ENCODE measurements at regions not wholly inside any gene's neighbourhood (a gene's known extent, or its start where the extent isn't known, plus 50 kb on each side); places are given as distances from the start of the nearest gene placed in this dataset.

DNA sequence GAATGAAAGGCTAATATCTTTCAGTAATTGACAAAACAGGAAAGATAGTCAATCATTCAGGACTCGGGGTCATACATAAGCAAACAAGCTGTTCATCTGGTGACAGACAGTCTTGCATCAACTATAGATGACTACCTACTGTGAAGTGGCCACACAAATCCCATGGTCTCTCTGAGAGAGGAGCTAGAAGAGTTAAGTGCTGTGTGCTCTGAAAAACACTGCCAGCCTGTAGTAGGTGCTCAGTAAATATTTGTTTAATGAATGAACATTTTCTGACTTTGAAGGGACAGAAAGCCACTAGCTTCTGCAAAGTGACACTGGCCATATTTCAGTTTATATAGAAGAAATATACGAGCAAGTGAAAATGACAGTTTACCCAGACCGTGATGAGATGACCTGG lies 184.0 kb upstream of the CHAC2 start:
- Histone ChIP-seq H3K27ac (no peak overlapping the region), H3K36me3 (no peaks in the 10 kb centered on the region), H3K9me3 (no peaks in the 10 kb centered on the region), H3K27me3 (no peaks in the 10 kb centered on the region), H3K4me3 (no peak overlapping the region), H3K4me1 (no peaks in the 10 kb centered on the region)
- WGBS: 65% methylated on average over 3 of the region's 3 CpGs
- TF ChIP-seq POLR2AphosphoS5 (IDR thresholded peaks at IDR 0.05): no peak
- no peak for TF ChIP-seq POLR2A (IDR thresholded peaks at IDR 0.05)
- TF ChIP-seq EP300 (IDR thresholded peaks at IDR 0.05): no peak
- DNase-seq (ENCODE audit: low spot score in 2 of 2): no peak

DNA sequence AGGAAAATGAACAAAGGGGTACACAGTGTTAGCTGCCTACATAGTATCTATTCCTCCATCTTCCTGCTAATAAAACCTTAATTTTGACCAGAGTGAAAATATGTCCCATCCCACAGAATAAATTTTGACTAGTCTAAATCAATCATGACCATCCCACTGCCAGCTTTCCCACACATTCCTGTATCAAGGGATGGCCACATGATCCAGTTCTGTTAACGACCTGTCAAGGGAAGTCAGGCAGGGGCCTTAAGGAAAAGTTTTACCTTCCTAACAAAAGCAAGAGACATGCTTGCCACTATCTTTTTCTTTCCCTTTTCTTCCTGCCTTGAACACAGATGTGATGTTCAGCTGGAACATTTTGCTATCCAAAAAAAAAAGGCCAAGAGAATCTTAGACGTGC lies 185.0 kb upstream of the CHAC2 start:
- H3K4me1 ChIP-seq: no peaks in the 10 kb centered on the region
- H3K27me3 ChIP-seq: no peaks in the 10 kb centered on the region
- H3K27ac ChIP-seq: no peak overlapping the region
- TF ChIP-seq POLR2AphosphoS5 (IDR thresholded peaks at IDR 0.05) (no peak), EP300 (IDR thresholded peaks at IDR 0.05) (no peak), POLR2A (IDR thresholded peaks at IDR 0.05) (no peak)
- TF ChIP-seq, protein P1, sequence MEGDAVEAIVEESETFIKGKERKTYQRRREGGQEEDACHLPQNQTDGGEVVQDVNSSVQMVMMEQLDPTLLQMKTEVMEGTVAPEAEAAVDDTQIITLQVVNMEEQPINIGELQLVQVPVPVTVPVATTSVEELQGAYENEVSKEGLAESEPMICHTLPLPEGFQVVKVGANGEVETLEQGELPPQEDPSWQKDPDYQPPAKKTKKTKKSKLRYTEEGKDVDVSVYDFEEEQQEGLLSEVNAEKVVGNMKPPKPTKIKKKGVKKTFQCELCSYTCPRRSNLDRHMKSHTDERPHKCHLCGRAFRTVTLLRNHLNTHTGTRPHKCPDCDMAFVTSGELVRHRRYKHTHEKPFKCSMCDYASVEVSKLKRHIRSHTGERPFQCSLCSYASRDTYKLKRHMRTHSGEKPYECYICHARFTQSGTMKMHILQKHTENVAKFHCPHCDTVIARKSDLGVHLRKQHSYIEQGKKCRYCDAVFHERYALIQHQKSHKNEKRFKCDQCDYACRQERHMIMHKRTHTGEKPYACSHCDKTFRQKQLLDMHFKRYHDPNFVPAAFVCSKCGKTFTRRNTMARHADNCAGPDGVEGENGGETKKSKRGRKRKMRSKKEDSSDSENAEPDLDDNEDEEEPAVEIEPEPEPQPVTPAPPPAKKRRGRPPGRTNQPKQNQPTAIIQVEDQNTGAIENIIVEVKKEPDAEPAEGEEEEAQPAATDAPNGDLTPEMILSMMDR (IDR thresholded peaks at IDR 0.05): no peak
- no peak for DNase-seq (ENCODE audit: low spot score in 2 of 2)
- WGBS: 41% methylated on average over 2 of the region's 2 CpGs
- no peaks in the 10 kb centered on the region for H3K36me3 ChIP-seq
- no peak overlapping the region for H3K4me3 ChIP-seq
- H3K9me3 ChIP-seq: no peaks in the 10 kb centered on the region

DNA sequence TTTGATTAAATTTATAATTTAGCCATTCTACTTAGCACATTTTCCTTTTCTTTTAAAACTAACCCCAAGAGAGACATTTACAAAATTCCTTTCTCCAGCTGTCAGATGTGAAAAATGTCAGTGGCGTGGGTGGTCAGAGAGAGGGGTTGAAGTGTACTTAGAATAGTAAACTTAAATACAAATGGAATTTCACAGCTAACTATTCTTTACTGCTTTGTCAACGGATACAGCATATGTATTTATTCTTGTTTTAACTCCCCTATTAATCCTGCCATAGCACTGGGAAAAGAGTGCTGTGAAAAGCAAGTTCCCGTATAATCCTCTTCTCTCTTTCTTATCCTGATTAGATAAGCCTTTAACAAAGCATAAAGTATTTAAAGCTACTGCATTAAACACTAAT lies 191.4 kb upstream of the CHAC2 start:
- H3K27me3 ChIP-seq: no peaks in the 10 kb centered on the region
- DNase-seq (ENCODE audit: low spot score in 2 of 2): no peak
- H3K4me3 ChIP-seq: no peak overlapping the region
- no peak overlapping the region for H3K27ac ChIP-seq
- H3K4me1 ChIP-seq: no peaks in the 10 kb centered on the region
- TF ChIP-seq POLR2A (IDR thresholded peaks at IDR 0.05) (no peak), POLR2AphosphoS5 (IDR thresholded peaks at IDR 0.05) (no peak), EP300 (IDR thresholded peaks at IDR 0.05) (no peak)
- TF ChIP-seq, protein P1 (IDR thresholded peaks at IDR 0.05): no peak
- no peaks in the 10 kb centered on the region for H3K9me3 ChIP-seq
- WGBS: 62% methylated on average over 3 of the region's 3 CpGs
- no peaks in the 10 kb centered on the region for H3K36me3 ChIP-seq

DNA sequence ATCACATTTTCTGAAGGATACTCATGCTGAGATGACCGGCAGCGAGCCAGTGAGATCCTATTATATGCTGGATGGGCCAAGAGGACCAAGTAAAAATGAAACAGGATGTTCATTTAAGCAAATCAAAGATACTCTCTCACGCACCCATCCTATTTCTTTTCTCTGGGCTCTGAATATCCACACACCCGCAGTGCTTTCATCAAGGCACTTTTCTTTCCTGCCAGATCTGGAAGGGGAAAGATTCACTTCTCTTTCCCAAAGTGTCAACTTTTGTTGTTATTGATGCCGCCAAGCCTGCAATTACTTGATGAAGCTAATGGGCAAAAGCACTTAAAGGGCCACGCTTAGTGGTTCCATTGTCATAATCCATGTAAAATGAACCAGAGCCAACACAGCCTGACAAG lies 191.9 kb upstream of the CHAC2 start:
- Histone ChIP-seq H3K4me3 (no peak overlapping the region), H3K27me3 (no peaks in the 10 kb centered on the region), H3K9me3 (no peaks in the 10 kb centered on the region), H3K36me3 (no peaks in the 10 kb centered on the region), H3K27ac (no peak overlapping the region), H3K4me1 (no peaks in the 10 kb centered on the region)
- WGBS: 65% methylated on average over 6 of the region's 6 CpGs
- TF ChIP-seq POLR2A (IDR thresholded peaks at IDR 0.05) (no peak), POLR2AphosphoS5 (IDR thresholded peaks at IDR 0.05) (no peak), EP300 (IDR thresholded peaks at IDR 0.05) (no peak)
- TF ChIP-seq, protein P1 (IDR thresholded peaks at IDR 0.05): no peak
- no peak for DNase-seq (ENCODE audit: low spot score in 2 of 2)

DNA sequence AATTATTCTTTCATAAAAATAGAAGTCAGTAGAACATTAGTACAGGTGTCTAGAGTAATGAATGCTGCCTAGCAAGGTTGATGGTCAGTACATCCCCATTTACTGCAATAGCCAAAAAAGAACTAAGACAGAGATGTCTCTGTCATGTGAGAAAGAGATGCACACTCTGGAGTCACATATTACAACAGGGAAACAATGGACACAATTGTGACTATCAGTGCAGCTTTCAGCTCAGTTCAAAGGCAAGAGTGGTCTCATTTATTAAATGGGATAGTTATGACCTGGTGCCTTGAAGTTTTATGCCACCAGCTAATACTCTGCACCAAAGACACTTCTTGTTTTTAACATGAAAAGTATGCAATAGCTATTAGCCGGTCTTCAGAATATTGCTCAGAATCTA lies 194.9 kb upstream of the CHAC2 start:
- TF ChIP-seq POLR2AphosphoS5 (IDR thresholded peaks at IDR 0.05): no peak
- TF ChIP-seq, protein P1 (IDR thresholded peaks at IDR 0.05): no peak
- TF ChIP-seq EP300 (IDR thresholded peaks at IDR 0.05): no peak
- TF ChIP-seq POLR2A (IDR thresholded peaks at IDR 0.05): no peak
- H3K27ac ChIP-seq: no peak overlapping the region
- H3K36me3 ChIP-seq: no peaks in the 10 kb centered on the region
- H3K27me3 ChIP-seq: no peaks in the 10 kb centered on the region
- H3K4me3 ChIP-seq: no peak overlapping the region
- H3K4me1 ChIP-seq: no peaks in the 10 kb centered on the region
- no peak for DNase-seq (ENCODE audit: low spot score in 2 of 2)
- WGBS: 88% methylated on average over 1 of the region's 1 CpG
- H3K9me3 ChIP-seq: no peaks in the 10 kb centered on the region

Measured in suprapubic skin (tissue), 4 donors.